HuH-7 (cell line): ENCODE measurements at regions not wholly inside any gene's neighbourhood (a gene's known extent, or its start where the extent isn't known, plus 50 kb on each side); places are given as distances from the start of the nearest gene placed in this dataset.

ENCODE experiments used
- DNase-seq: peaks from one replicate; pipeline ENCODE4 v3.0.0; 2011; ENCODE audit warnings: low spot score

- no peak for DNase-seq
These were observed 225.6 kb upstream of the TLE3 start for GRCh38 chr15:70323111-70323851.

- DNase-seq, result no peak
These were observed 224.4 kb upstream of the TLE3 start for GRCh38 chr15:70322051-70322668.

- DNase-seq, result no peak
These were observed 223.6 kb upstream of the TLE3 start for GRCh38 chr15:70321172-70321819.

- no peak for DNase-seq
These were observed 222.8 kb upstream of the TLE3 start for GRCh38 chr15:70320482-70320881.

- no peak for DNase-seq
These were observed 222.4 kb upstream of the TLE3 start for GRCh38 chr15:70320077-70320476.

GRCh38 chr15:70319466-70319865 lies 221.7 kb upstream of the TLE3 start:
- no peak for DNase-seq

GRCh38 chr15:70318594-70319465 lies 221.1 kb upstream of the TLE3 start:
- DNase-seq, result no peak

GRCh38 chr15:70316059-70316600 lies 218.4 kb upstream of the TLE3 start:
- DNase-seq, result no peak

- no peak for DNase-seq
These were observed 217.7 kb upstream of the TLE3 start for GRCh38 chr15:70315431-70315830.

GRCh38 chr15:70314688-70315087 lies 217.0 kb upstream of the TLE3 start:
- DNase-seq, result no peak

- no peak for DNase-seq
These were observed 216.3 kb upstream of the TLE3 start for GRCh38 chr15:70314018-70314354.

GRCh38 chr15:70313099-70314017 lies 215.6 kb upstream of the TLE3 start:
- DNase-seq, result no peak

- DNase-seq, result no peak
These were observed 214.1 kb upstream of the TLE3 start for GRCh38 chr15:70311821-70312220.

- DNase-seq, result no peak
These were observed 212.0 kb upstream of the TLE3 start for GRCh38 chr15:70309716-70310115.

- no peak for DNase-seq
These were observed 211.2 kb upstream of the TLE3 start for GRCh38 chr15:70308735-70309434.

GRCh38 chr15:70308011-70308734 lies 210.5 kb upstream of the TLE3 start:
- no peak for DNase-seq

- no peak for DNase-seq
These were observed 208.9 kb upstream of the TLE3 start for GRCh38 chr15:70306582-70306981.

GRCh38 chr15:70306081-70306480 lies 208.4 kb upstream of the TLE3 start:
- no peak for DNase-seq

- DNase-seq, result no peak
These were observed 206.3 kb upstream of the TLE3 start for GRCh38 chr15:70303981-70304380.

- no peak for DNase-seq
These were observed 204.6 kb upstream of the TLE3 start for GRCh38 chr15:70302360-70302759.
